Omental fat pad (tissue), 3 donors: ENCODE measurements at regions not wholly inside any gene's neighbourhood (a gene's known extent, or its start where the extent isn't known, plus 50 kb on each side); places are given as distances from the start of the nearest gene placed in this dataset.

ENCODE experiments used
- ATAC-seq: fragments of 150-250 bp; one replicate; pipeline ENCODE4 v1.9.1; 2016; ENCODE audit warnings: mild to moderate bottlenecking, moderate library complexity; ENCODE audit not compliant: low FRiP score
- DNase-seq: peaks from one replicate; pipeline ENCODE4 v3.0.0-alpha.2; 2019; ENCODE audit warnings: low spot score
- TF ChIP-seq, protein P1 (sequence below), 3 donors: fragments of 450-650 bp; IDR thresholded peaks; one replicate each; pipeline ENCODE4 v1.5.1; 2016 to 2017; ENCODE audit warnings: antibody characterized with exemption in 3 of 3, mild to moderate bottlenecking in 3 of 3, moderate library complexity in 2 of 3

DNA sequence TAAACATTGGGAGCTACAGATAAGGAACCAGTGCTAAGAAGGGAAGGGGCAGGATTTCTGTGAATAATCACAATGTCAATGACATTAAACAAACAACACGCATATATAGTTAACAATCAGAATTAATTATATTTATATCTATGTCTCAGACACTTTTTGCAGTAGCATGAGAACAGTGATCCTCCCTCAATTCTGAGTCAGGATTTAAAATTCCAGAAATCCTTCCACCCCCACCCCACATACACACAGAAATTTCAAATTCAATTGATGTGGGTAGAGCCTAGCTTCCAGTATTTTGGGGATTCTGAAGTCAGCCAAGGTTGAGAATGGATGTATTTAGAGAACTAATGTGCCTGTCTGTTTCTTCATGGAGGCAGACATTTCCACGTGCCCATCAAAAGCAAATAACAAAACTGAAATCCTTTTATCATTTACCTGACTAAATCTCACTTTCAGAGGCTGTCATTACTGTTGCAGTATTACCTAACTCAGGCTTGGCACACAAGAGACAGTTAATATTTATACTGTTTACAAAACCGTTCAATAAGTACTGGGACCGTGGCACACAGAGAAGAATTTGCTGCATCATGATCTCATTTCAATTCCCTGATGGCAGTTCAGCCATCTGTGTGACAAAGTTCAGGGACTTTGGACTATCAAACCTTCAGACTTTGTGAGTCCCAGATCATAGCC, 116.6 kb upstream of the PALS2 start:
- TF ChIP-seq, protein P1, sequence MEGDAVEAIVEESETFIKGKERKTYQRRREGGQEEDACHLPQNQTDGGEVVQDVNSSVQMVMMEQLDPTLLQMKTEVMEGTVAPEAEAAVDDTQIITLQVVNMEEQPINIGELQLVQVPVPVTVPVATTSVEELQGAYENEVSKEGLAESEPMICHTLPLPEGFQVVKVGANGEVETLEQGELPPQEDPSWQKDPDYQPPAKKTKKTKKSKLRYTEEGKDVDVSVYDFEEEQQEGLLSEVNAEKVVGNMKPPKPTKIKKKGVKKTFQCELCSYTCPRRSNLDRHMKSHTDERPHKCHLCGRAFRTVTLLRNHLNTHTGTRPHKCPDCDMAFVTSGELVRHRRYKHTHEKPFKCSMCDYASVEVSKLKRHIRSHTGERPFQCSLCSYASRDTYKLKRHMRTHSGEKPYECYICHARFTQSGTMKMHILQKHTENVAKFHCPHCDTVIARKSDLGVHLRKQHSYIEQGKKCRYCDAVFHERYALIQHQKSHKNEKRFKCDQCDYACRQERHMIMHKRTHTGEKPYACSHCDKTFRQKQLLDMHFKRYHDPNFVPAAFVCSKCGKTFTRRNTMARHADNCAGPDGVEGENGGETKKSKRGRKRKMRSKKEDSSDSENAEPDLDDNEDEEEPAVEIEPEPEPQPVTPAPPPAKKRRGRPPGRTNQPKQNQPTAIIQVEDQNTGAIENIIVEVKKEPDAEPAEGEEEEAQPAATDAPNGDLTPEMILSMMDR (IDR thresholded peaks at IDR 0.05), result no peak
- DNase-seq (no peak), ATAC-seq (peak; percentile 22)

DNA sequence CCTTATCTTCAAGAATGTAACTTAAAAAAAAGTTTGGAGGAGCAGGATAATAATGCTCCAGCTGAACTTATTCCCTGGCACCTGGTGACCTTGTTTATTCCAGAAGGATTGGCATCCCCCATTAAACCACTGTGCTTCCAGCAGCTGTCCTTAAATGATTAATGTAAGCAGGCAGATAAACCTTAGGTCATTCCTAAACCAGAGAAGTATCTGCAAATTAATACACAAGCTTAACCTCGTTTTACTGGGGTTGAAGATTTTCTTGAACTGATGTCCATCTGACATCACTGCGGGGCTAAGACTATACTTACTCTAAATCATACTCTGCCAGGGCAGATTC, 116.1 kb upstream of the PALS2 start:
- ATAC-seq (no peak), DNase-seq (no peak)
- TF ChIP-seq, protein P1 (IDR thresholded peaks at IDR 0.05), result no peak

DNA sequence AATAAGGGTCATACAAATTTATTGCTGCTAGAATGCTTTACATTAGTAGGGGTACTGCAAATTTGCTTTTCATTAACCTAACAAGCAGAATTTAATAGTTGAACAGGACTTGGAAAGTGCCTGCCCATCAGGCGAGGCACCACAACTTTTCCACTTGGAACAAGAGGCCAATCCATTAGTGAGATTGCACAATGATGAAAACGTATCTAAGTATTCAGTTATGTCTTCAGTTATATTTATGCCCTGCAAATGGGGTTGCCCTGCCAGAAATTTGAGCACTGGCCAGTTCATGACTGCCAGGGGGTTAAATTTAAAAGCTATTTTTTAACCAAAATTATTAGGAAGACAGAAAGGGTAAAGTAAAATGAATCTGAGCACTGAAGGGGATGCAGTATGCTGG, 111.1 kb upstream of the PALS2 start:
- ATAC-seq (no peak), DNase-seq (no peak)
- TF ChIP-seq, protein P1 (IDR thresholded peaks at IDR 0.05), result no peak

DNA sequence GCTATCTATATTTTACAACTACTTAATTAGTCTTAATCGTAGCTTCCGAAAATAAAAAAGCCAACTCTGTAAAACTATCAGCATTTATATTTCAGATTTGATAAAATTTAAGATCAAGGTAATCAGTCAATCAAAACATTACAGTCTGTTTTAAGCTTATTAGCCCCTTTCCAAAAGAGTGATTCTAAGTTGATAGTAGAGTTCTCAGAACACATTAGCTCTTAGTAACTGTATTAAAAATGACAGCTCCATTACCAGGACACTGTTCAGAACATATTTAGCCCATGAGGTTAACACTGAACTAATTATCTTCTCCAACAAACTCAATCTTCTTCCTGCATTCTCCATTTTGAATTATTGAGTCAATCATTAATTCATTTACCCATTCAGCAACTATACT, 110.3 kb upstream of the PALS2 start:
- DNase-seq (no peak), ATAC-seq (no peak)
- TF ChIP-seq, protein P1 (IDR thresholded peaks at IDR 0.05), result no peak

DNA sequence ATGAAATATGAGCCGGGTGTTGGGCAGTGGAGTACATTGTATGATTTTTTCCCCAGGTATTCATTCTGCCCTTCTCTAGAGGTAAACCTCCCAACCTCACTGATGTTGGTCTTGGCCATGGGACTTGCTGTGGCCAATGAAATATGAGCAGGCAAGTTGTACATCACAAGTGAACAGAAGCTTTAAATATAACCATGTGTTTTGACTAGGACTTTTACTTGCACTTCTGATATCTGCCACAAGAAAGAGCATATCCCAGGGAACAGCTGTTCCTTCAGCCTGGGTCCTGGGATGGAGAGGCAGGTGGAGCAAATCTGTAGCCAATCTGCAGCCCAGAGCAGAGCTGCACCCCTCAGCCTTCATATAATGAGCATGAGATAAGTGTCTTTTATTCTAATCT, 109.8 kb upstream of the PALS2 start:
- ATAC-seq (no peak), DNase-seq (no peak)
- TF ChIP-seq, protein P1 (IDR thresholded peaks at IDR 0.05), result no peak

DNA sequence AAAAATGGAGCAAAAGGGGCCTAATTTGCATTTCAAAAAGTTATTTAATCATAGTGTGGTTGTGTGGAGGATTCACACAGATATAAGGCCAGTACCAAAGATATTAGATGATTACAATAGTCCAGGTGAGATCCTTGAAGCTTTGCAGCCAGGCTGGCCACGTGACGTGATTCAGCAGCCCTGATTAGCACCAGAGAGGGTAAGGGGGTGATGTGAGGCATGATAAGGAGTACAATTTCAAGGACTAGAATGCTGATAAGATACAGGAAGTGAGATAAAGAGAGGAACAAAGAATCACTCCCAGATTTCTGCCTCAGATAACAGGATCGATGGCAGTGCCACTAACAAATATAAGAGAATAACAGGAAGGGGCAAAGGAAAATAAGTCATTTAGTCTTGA, 108.4 kb upstream of the PALS2 start:
- DNase-seq, result no peak
- ATAC-seq, result no peak
- TF ChIP-seq, protein P1 (IDR thresholded peaks at IDR 0.05), result no peak

DNA sequence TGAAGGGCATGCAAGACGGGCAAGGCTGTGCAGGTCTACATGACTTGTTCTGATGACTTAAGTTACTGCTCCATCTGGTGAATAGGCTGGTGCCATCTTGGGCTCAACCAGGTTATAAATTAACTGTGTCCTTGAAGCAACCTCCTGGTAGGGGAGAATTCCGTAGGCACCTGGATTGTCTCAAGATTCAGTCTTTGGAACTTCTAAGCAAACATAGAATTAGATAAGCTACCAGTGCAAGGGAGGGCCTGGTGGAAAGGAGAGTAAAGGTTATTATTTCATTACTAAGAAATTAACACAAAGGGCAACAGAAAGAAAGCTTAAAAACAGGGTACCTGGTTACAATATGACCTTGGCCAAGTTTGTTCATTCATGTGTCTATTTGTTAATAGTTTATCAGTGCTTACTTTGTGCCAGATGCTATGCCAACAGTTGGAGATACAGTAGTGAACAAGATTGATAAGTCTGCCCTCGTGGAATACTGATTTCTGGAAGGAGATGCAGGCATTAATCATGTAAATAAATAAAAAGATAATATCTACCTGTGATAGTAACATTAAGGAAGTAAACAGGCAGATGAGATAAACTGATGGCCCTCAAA, 107.0 kb upstream of the PALS2 start:
- ATAC-seq (no peak), DNase-seq (no peak)

More for the DNA sequence above, 107.0 kb upstream of the PALS2 start:
- TF ChIP-seq, protein P1 (IDR thresholded peaks at IDR 0.05), result no peak
